Tibial nerve (tissue), 4 donors: ENCODE measurements at regions not wholly inside any gene's neighbourhood (a gene's known extent, or its start where the extent isn't known, plus 50 kb on each side); places are given as distances from the start of the nearest gene placed in this dataset.

Experiments
- CTCF ChIP-seq, 5 experiments: fragments of 200-600 bp in 3 of 5; fragments of 450-650 bp in 2 of 5; sonication (generic) in 3 of 5; IDR thresholded peaks; one replicate each; pipeline ENCODE4 v1.5.1; 2016 to 2019; ENCODE audit warnings: antibody characterized with exemption in 5 of 5, mild to moderate bottlenecking in 3 of 5, moderate library complexity in 2 of 5
- EP300 ChIP-seq, 2 donors: sonication (generic); formaldehyde crosslinking; IDR thresholded peaks; one replicate each; pipeline ENCODE4 v1.6.1; 2017; ENCODE audit warnings: antibody characterized with exemption in 2 of 2, mild to moderate bottlenecking in 1 of 2
- POLR2A ChIP-seq, 2 donors: fragments of 450-650 bp; IDR thresholded peaks; one replicate each; pipeline ENCODE4 v1.6.1; 2017; ENCODE audit warnings: antibody characterized with exemption in 2 of 2, mild to moderate bottlenecking in 2 of 2, moderate library complexity in 2 of 2

- TF ChIP-seq POLR2A (IDR thresholded peaks at IDR 0.05), result no peak
- TF ChIP-seq CTCF (IDR thresholded peaks at IDR 0.05), result no peak
- no peak for TF ChIP-seq EP300 (IDR thresholded peaks at IDR 0.05)
Observed at GRCh38 chr13:48806522-48806921, 152.8 kb downstream of the CYSLTR2 start.
